ENCODE measurements at regions not wholly inside any gene's neighbourhood (a gene's known extent, or its start where the extent isn't known, plus 50 kb on each side); places are given as distances from the start of the nearest gene placed in this dataset.
A peak's percentile ranks its signal among the peaks of the same experiment; 100 is the strongest.

DNA sequence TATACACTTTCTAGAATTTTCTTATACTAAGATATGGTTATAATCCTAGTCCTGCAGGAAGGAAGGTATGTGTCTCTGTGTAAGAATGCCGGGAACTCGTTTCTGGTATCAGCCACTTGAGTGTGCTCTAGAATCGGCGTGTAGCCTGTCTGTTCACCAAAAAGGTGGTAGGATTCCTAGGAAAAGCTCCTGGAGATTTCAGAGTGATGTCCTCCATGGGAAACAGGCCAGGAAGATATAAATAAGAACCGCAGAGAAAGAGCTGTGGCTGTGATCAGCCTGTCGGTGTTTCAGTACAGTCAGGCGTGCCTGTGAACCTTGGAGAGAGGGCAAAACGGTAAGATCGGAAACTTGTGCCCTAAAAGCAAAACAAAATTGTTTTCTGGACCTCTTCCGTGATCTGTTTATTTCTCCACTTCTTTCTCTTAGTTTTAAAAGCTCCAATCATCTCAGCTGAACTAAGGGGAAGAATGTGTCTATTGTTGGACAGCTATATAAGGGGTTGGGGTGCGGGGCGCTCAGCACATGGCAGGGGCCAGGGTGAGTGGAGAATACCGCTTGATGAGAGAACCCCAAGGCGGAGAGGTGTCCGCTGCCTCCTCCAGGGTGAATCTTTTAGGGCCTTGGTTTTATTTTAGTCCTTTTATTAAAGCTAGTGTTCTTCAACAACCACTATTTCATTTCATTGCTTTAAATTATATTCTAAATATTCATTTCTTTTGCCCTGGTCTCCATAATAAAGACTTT, 303.8 kb upstream of the TENM3 start:
- H2AFZ ChIP-seq (ENCODE audit: low read depth, low read length): no peak overlapping the region
- TF ChIP-seq, protein P1, sequence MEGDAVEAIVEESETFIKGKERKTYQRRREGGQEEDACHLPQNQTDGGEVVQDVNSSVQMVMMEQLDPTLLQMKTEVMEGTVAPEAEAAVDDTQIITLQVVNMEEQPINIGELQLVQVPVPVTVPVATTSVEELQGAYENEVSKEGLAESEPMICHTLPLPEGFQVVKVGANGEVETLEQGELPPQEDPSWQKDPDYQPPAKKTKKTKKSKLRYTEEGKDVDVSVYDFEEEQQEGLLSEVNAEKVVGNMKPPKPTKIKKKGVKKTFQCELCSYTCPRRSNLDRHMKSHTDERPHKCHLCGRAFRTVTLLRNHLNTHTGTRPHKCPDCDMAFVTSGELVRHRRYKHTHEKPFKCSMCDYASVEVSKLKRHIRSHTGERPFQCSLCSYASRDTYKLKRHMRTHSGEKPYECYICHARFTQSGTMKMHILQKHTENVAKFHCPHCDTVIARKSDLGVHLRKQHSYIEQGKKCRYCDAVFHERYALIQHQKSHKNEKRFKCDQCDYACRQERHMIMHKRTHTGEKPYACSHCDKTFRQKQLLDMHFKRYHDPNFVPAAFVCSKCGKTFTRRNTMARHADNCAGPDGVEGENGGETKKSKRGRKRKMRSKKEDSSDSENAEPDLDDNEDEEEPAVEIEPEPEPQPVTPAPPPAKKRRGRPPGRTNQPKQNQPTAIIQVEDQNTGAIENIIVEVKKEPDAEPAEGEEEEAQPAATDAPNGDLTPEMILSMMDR (IDR thresholded peaks at IDR 0.05; ENCODE audit: insufficient read depth, low read depth, low read length): no peak
- H3K4me1 ChIP-seq (ENCODE audit: insufficient read depth, low read length): no peaks in the 10 kb centered on the region
- no peaks in the 10 kb centered on the region for H3K79me2 ChIP-seq (ENCODE audit: insufficient read depth, low read length)
- peak overlapping the region; percentile 25 for H3K4me2 ChIP-seq (ENCODE audit: low read length)
- no peaks in the 10 kb centered on the region for H4K20me1 ChIP-seq (ENCODE audit: insufficient read depth, low read length)
- no peaks in the 10 kb centered on the region for H3K36me3 ChIP-seq (ENCODE audit: insufficient read depth, low read length)
- peak; percentile 57 for DNase-seq (ENCODE audit: low read depth)
- no peaks in the 10 kb centered on the region for H3K27me3 ChIP-seq (ENCODE audit: insufficient read depth, low read length)
- Mint-ChIP-seq H3K9me3 (ENCODE audit: unreplicated experiment) (no peaks in the 10 kb centered on the region), H3K27me3 (ENCODE audit: low read depth, unreplicated experiment) (no peaks in the 10 kb centered on the region), H3K4me1 (ENCODE audit: low read depth, unreplicated experiment) (no peaks in the 10 kb centered on the region), H3K27ac (ENCODE audit: unreplicated experiment) (no peak overlapping the region), H3K36me3 (ENCODE audit: low read depth, unreplicated experiment) (no peaks in the 10 kb centered on the region), H3K4me3 (ENCODE audit: unreplicated experiment) (no peak overlapping the region)
- no peak overlapping the region for H3K9ac ChIP-seq (ENCODE audit: low read length)
- no peak for FAIRE-seq
- no peak overlapping the region for H3K27ac ChIP-seq (ENCODE audit: low read depth, low read length)
- no peak overlapping the region for H3K4me3 ChIP-seq (ENCODE audit: insufficient read depth, low read depth, low read length)
- no peaks in the 10 kb centered on the region for H3K9me3 ChIP-seq (ENCODE audit: insufficient read depth, low read depth, low read length)

DNA sequence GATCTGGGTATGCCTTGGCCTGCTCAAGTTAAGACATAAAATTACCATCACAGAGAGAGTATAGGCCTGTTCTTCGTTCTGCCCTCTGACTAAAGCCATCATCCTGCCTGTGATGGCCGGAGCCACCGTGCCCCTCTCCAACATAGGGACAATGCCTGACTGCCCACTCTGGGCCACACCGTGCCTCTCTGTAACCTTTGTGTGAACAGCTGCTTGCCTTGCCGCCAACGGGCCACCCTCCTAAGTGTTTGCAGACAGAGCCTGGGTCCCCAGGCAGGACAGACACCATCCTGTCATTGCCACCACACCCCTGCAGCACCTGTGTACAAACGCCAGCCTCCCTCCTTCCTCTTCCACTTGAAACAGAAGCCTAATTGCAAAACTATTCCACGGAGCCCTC, 298.7 kb upstream of the TENM3 start:
- TF ChIP-seq EZH2 (IDR thresholded peaks at IDR 0.05; ENCODE audit: insufficient read depth, low read length): no peak
- TF ChIP-seq, protein P1 (IDR thresholded peaks at IDR 0.05; ENCODE audit: insufficient read depth, low read depth, low read length): no peak
- Mint-ChIP-seq H3K9me3 (ENCODE audit: unreplicated experiment) (no peaks in the 10 kb centered on the region), H3K27ac (ENCODE audit: unreplicated experiment) (no peak overlapping the region), H3K4me1 (ENCODE audit: low read depth, unreplicated experiment) (no peaks in the 10 kb centered on the region), H3K4me3 (ENCODE audit: unreplicated experiment) (no peak overlapping the region), H3K36me3 (ENCODE audit: low read depth, unreplicated experiment) (no peaks in the 10 kb centered on the region), H3K27me3 (ENCODE audit: low read depth, unreplicated experiment) (no peaks in the 10 kb centered on the region)
- no peaks in the 10 kb centered on the region for H3K79me2 ChIP-seq (ENCODE audit: insufficient read depth, low read length)
- DNase-seq (ENCODE audit: low read depth) (no peak), FAIRE-seq (no peak)
- H4K20me1 ChIP-seq (ENCODE audit: insufficient read depth, low read length): no peaks in the 10 kb centered on the region
- no peak overlapping the region for H3K4me2 ChIP-seq (ENCODE audit: low read length)
- H3K4me1 ChIP-seq (ENCODE audit: insufficient read depth, low read length): no peaks in the 10 kb centered on the region
- no peaks in the 10 kb centered on the region for H3K36me3 ChIP-seq (ENCODE audit: insufficient read depth, low read length)
- H3K9ac ChIP-seq (ENCODE audit: low read length): no peak overlapping the region
- no peak overlapping the region for H3K4me3 ChIP-seq (ENCODE audit: insufficient read depth, low read depth, low read length)
- no peak overlapping the region for H2AFZ ChIP-seq (ENCODE audit: low read depth, low read length)
- H3K27me3 ChIP-seq (ENCODE audit: insufficient read depth, low read length): no peaks in the 10 kb centered on the region
- H3K9me3 ChIP-seq (ENCODE audit: insufficient read depth, low read depth, low read length): no peaks in the 10 kb centered on the region
- H3K27ac ChIP-seq (ENCODE audit: low read depth, low read length): no peak overlapping the region

DNA sequence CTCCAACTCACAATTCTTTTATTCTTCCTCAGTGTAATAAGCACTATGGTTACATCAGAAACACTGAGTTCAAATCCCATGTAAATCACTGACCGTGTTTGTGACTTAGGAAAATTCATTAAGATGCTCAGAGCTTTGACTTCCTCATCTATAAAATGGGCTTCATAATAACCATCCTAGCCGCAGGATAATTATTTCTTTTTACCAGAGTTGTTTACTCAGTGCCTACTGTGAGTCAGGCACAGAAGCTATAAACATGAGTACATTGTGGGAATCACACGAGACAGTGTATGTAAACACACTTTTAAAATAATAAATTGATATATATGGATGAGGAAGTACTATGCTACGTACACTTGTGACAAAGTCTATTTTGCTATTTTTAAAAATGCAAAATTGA, 296.3 kb upstream of the TENM3 start:
- H4K20me1 ChIP-seq (ENCODE audit: insufficient read depth, low read length): no peaks in the 10 kb centered on the region
- H3K4me1 ChIP-seq (ENCODE audit: insufficient read depth, low read length): peaks cover under 1% of the 10 kb centered on the region
- no peak overlapping the region for H3K9ac ChIP-seq (ENCODE audit: low read length)
- no peak overlapping the region for H3K4me3 ChIP-seq (ENCODE audit: insufficient read depth, low read depth, low read length)
- no peak overlapping the region for H3K27ac ChIP-seq (ENCODE audit: low read depth, low read length)
- H3K4me1 Mint-ChIP-seq (ENCODE audit: low read depth, unreplicated experiment): no peaks in the 10 kb centered on the region
- no peaks in the 10 kb centered on the region for H3K36me3 ChIP-seq (ENCODE audit: insufficient read depth, low read length)
- no peak overlapping the region for H2AFZ ChIP-seq (ENCODE audit: low read depth, low read length)
- no peak overlapping the region for H3K4me3 Mint-ChIP-seq (ENCODE audit: unreplicated experiment)
- H3K4me2 ChIP-seq (ENCODE audit: low read length): no peak overlapping the region
- TF ChIP-seq, protein P1 (IDR thresholded peaks at IDR 0.05; ENCODE audit: insufficient read depth, low read depth, low read length): no peak
- TF ChIP-seq EZH2 (IDR thresholded peaks at IDR 0.05; ENCODE audit: insufficient read depth, low read length): no peak
- no peaks in the 10 kb centered on the region for H3K27me3 ChIP-seq (ENCODE audit: insufficient read depth, low read length)
- H3K9me3 ChIP-seq (ENCODE audit: insufficient read depth, low read depth, low read length): no peaks in the 10 kb centered on the region
- no peaks in the 10 kb centered on the region for H3K9me3 Mint-ChIP-seq (ENCODE audit: unreplicated experiment)
- H3K27ac Mint-ChIP-seq (ENCODE audit: unreplicated experiment): no peak overlapping the region
- DNase-seq (ENCODE audit: low read depth) (no peak), FAIRE-seq (no peak)
- no peaks in the 10 kb centered on the region for H3K36me3 Mint-ChIP-seq (ENCODE audit: low read depth, unreplicated experiment)
- H3K27me3 Mint-ChIP-seq (ENCODE audit: low read depth, unreplicated experiment): no peaks in the 10 kb centered on the region
- no peaks in the 10 kb centered on the region for H3K79me2 ChIP-seq (ENCODE audit: insufficient read depth, low read length)
